SK-N-SH (cell line): ENCODE measurements at regions not wholly inside any gene's neighbourhood (a gene's known extent, or its start where the extent isn't known, plus 50 kb on each side); places are given as distances from the start of the nearest gene placed in this dataset.

ENCODE experiments used
- CTCF ChIA-PET: fragments of 300-600, 350-600 bp; formaldehyde crosslinking; extraction: SDS; loops from one replicate; lab custom pipeline; 2021; lab: Yijun Ruan, JAX
- POLR2A ChIA-PET: fragments of 350-600 bp; sonication (Branson Sonifier 250); formaldehyde crosslinking; extraction: SDS; loops from one replicate; lab custom pipeline; 2020; ENCODE audit warnings: antibody characterized with exemption, inconsistent platforms; lab: Yijun Ruan, JAX
- DNase-seq: peaks from one replicate; pipeline ENCODE4 v3.0.0; 2012
- H2AFZ ChIP-seq: fragments of 200-600 bp; sonication (generic); 2 replicates; pipeline ENCODE4 v1.8.1; 2016; ENCODE audit warnings: antibody characterized with exemption, mild to moderate bottlenecking, low read depth
- H3F3A ChIP-seq: fragments of 200-600 bp; sonication (generic); replicated peaks from 2 replicates; pipeline ENCODE3; 2016; ENCODE audit warnings: antibody characterized with exemption, mild to moderate bottlenecking; ENCODE audit not compliant: insufficient read depth
- H3K27ac ChIP-seq, 2 experiments: fragments of 200-500 bp in 1 of 2; fragments of 200-600 bp in 1 of 2; sonication (Bioruptor generic) in 1 of 2; sonication (generic), shearing (Covaris generic) in 1 of 2; 2 replicates each; pipeline versions ENCODE4 v1.5.1 to v1.6.1; 2014 to 2016; ENCODE audit warnings: low read depth in 2 of 2, inconsistent platforms in 1 of 2, low read length in 1 of 2, mild to moderate bottlenecking in 1 of 2, mixed read lengths in 1 of 2
- H3K27me3 ChIP-seq: fragments of 200-600 bp; sonication (generic), shearing (Covaris generic); 2 replicates; pipeline ENCODE4 v1.6.1; 2016; ENCODE audit warnings: mixed run types; ENCODE audit not compliant: insufficient read depth
- H3K36me3 ChIP-seq, 2 experiments: fragments of 200-500 bp in 1 of 2; fragments of 200-600 bp in 1 of 2; sonication (Bioruptor generic) in 1 of 2; sonication (generic) in 1 of 2; replicated peaks in 1 of 2; 2 replicates each; pipeline versions ENCODE3 to v1.5.1; 2014 to 2016; ENCODE audit warnings: low read length in 1 of 2, mild to moderate bottlenecking in 1 of 2; ENCODE audit not compliant: insufficient read depth in 2 of 2, control insufficient read depth in 1 of 2
- H3K4me1 ChIP-seq, 2 experiments: fragments of 200-500 bp in 1 of 2; fragments of 200-600 bp in 1 of 2; sonication (Bioruptor generic) in 1 of 2; sonication (generic), shearing (Covaris generic) in 1 of 2; 2 replicates each; pipeline versions ENCODE4 v1.5.1 to v1.6.1; 2014 to 2016; ENCODE audit warnings: low read depth in 1 of 2, low read length in 1 of 2, mixed run types in 1 of 2; ENCODE audit not compliant: insufficient read depth in 2 of 2, control insufficient read depth in 1 of 2
- H3K4me2 ChIP-seq: fragments of 200-600 bp; sonication (generic), shearing (Covaris generic); 2 replicates; pipeline ENCODE4 v1.6.1; 2017; ENCODE audit warnings: mixed run types
- H3K4me3 ChIP-seq, 2 experiments: fragments of 200-500 bp in 1 of 2; fragments of 200-600 bp in 1 of 2; sonication (Bioruptor generic) in 1 of 2; sonication (generic), shearing (Covaris generic) in 1 of 2; 2 replicates each; pipeline versions ENCODE4 v1.5.1 to v1.8.1; 2014 to 2016; ENCODE audit warnings: low read depth in 2 of 2, inconsistent platforms in 1 of 2, low read length in 1 of 2, mild to moderate bottlenecking in 1 of 2, mixed read lengths in 1 of 2, moderate library complexity in 1 of 2
- H3K79me2 ChIP-seq: fragments of 200-600 bp; sonication (generic); 2 replicates; pipeline ENCODE4 v1.8.1; 2017; ENCODE audit warnings: mild to moderate bottlenecking; ENCODE audit not compliant: insufficient read depth
- H3K9ac ChIP-seq: fragments of 200-600 bp; sonication (generic); 2 replicates; pipeline ENCODE4 v1.6.1; 2017; ENCODE audit warnings: mixed run types
- H3K9me2 ChIP-seq: fragments of 200-600 bp; sonication (generic); 2 replicates; pipeline ENCODE4 v1.6.1; 2017; ENCODE audit warnings: mixed run types
- H3K9me3 ChIP-seq: fragments of 200-600 bp; sonication (generic); 2 replicates; pipeline ENCODE4 v1.6.1; 2017; ENCODE audit warnings: mixed run types, mild to moderate bottlenecking, moderate library complexity
- H4K20me1 ChIP-seq: fragments of 200-600 bp; sonication (generic); 2 replicates; pipeline ENCODE4 v1.6.1; 2017; ENCODE audit warnings: mild to moderate bottlenecking, mixed run types; ENCODE audit not compliant: insufficient read depth
- ELF1 ChIP-seq: IDR thresholded peaks from 2 replicates; pipeline ENCODE4 v1.4.0; 2012
- EZH2phosphoT487 ChIP-seq: fragments of 200-600 bp; sonication (generic); IDR thresholded peaks from 2 replicates; pipeline ENCODE4 v1.6.1; 2017; ENCODE audit warnings: low read depth, mixed run types, mild to moderate bottlenecking, antibody characterized with exemption, moderate library complexity, borderline replicate concordance
- FOSL2 ChIP-seq: IDR thresholded peaks from 2 replicates; pipeline ENCODE4 v1.4.0; 2012; ENCODE audit warnings: low read depth, mild to moderate bottlenecking, moderate library complexity, borderline replicate concordance
- FOXJ3 ChIP-seq: sonication (generic); formaldehyde crosslinking; IDR thresholded peaks from 2 replicates; pipeline ENCODE4 v1.5.1; 2020; ENCODE audit warnings: mild to moderate bottlenecking, missing genetic modification reagents
- GABPA ChIP-seq: IDR thresholded peaks from 2 replicates; pipeline ENCODE4 v1.4.0; 2012; ENCODE audit warnings: low read depth, mild to moderate bottlenecking
- MEF2A ChIP-seq: IDR thresholded peaks from 2 replicates; pipeline ENCODE4 v1.4.0; 2012; ENCODE audit warnings: low read depth, borderline replicate concordance
- MXI1 ChIP-seq: IDR thresholded peaks from 2 replicates; pipeline ENCODE4 v1.6.1; 2012; ENCODE audit warnings: mild to moderate bottlenecking, low read depth, low read length, improper control_type of control experiment
- NFIC ChIP-seq: IDR thresholded peaks from 2 replicates; pipeline ENCODE4 v1.4.0; 2012; ENCODE audit warnings: borderline replicate concordance
- NRF1 ChIP-seq: IDR thresholded peaks from 2 replicates; pipeline ENCODE4 v1.6.1; 2012; ENCODE audit warnings: low read depth, mild to moderate bottlenecking, low read length
- POLR2AphosphoS5 ChIP-seq: IDR thresholded peaks from 2 replicates; pipeline ENCODE4 v1.6.1; 2012; ENCODE audit warnings: low read depth, low read length
- RCOR1 ChIP-seq: fragments of 150-350 bp; IDR thresholded peaks from 2 replicates; pipeline ENCODE4 v1.6.1; 2017; ENCODE audit warnings: antibody characterized with exemption, low read length
- SIN3A ChIP-seq: IDR thresholded peaks from 2 replicates; pipeline ENCODE4 v1.6.1; 2012; ENCODE audit warnings: low read depth, mild to moderate bottlenecking, low read length, moderate library complexity, borderline replicate concordance
- TAF1 ChIP-seq: IDR thresholded peaks from 2 replicates; pipeline ENCODE4 v1.6.1; 2012; ENCODE audit warnings: low read depth, mild to moderate bottlenecking, low read length, moderate library complexity, borderline replicate concordance
- TCF12 ChIP-seq: IDR thresholded peaks from 2 replicates; pipeline ENCODE4 v1.4.0; 2012
- YY1 ChIP-seq: IDR thresholded peaks from 2 replicates; pipeline ENCODE4 v1.4.0; 2012; ENCODE audit warnings: low read depth, mild to moderate bottlenecking
- WGBS: methylation state at CpG from one replicate; pipeline ENCODE4 v1.1.6; 2017; ENCODE audit warnings: low lambda C conversion rate; 5-methylcytosine and 5-hydroxymethylcytosine counted together
- TF ChIP-seq, protein P1 (sequence below): IDR thresholded peaks from 2 replicates; pipeline ENCODE4 v1.4.0; 2012; ENCODE audit warnings: low read depth
- TF ChIP-seq, protein P2 (sequence below): fragments of 200-600 bp; sonication (generic); IDR thresholded peaks from 2 replicates; pipeline ENCODE4 v1.6.1; 2017; ENCODE audit warnings: antibody characterized with exemption, mild to moderate bottlenecking, moderate library complexity
- TF ChIP-seq, protein P3 (sequence below): IDR thresholded peaks from 2 replicates; pipeline ENCODE4; 2012
- TF ChIP-seq, protein P4 (sequence below): IDR thresholded peaks from 2 replicates; pipeline ENCODE4 v1.4.0; 2012; ENCODE audit warnings: low read depth, borderline replicate concordance
- TF ChIP-seq, protein P5 (sequence below): fragments of 150-350 bp; IDR thresholded peaks from 2 replicates; pipeline ENCODE4 v1.6.1; 2016; ENCODE audit warnings: mild to moderate bottlenecking, low read depth, low read length

DNA sequence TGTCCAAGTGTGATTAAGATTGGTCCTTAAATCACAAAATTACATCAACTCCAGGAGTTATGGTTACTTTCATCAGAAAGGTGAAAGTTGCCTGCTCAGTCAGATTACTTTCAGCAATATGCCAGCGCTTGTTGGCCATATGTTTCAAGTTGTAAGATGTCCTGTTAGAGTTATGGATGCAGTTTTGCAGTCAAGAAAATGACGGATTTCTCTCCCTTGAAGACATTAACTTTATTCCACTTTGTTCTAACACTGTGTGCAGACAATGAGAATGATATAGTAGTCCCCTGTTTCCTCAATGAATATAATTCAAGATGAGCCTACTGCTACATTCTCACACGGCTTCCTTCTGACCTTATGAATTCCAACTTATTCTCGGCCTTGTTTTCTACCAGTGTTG, 295.0 kb upstream of the ADGRL3 start:
- 42% methylated on average over 4 of the region's 4 CpGs for WGBS
- Histone ChIP-seq H3K27ac (no peak overlapping the region), H3K4me3 (no peak overlapping the region), H3K9ac (no peak overlapping the region), H3K79me2 (no peaks in the 10 kb centered on the region), H2AFZ (no peak overlapping the region), H3K9me2 (no peaks in the 10 kb centered on the region), H3K4me1 (no peaks in the 10 kb centered on the region), H3K36me3 (no peaks in the 10 kb centered on the region), H4K20me1 (no peaks in the 10 kb centered on the region), H3K9me3 (no peaks in the 10 kb centered on the region), H3K27me3 (no peaks in the 10 kb centered on the region), H3F3A (no peaks in the 10 kb centered on the region), H3K4me2 (no peak overlapping the region)
- TF ChIP-seq EZH2phosphoT487 = no peak
- TF ChIP-seq, protein P1, sequence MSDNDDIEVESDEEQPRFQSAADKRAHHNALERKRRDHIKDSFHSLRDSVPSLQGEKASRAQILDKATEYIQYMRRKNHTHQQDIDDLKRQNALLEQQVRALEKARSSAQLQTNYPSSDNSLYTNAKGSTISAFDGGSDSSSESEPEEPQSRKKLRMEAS = no peak
- TF ChIP-seq, protein P2, sequence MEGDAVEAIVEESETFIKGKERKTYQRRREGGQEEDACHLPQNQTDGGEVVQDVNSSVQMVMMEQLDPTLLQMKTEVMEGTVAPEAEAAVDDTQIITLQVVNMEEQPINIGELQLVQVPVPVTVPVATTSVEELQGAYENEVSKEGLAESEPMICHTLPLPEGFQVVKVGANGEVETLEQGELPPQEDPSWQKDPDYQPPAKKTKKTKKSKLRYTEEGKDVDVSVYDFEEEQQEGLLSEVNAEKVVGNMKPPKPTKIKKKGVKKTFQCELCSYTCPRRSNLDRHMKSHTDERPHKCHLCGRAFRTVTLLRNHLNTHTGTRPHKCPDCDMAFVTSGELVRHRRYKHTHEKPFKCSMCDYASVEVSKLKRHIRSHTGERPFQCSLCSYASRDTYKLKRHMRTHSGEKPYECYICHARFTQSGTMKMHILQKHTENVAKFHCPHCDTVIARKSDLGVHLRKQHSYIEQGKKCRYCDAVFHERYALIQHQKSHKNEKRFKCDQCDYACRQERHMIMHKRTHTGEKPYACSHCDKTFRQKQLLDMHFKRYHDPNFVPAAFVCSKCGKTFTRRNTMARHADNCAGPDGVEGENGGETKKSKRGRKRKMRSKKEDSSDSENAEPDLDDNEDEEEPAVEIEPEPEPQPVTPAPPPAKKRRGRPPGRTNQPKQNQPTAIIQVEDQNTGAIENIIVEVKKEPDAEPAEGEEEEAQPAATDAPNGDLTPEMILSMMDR = no peak
- no peak for TF ChIP-seq YY1
- TF ChIP-seq MEF2A = no peak
- TF ChIP-seq TCF12 = no peak
- TF ChIP-seq MXI1 = no peak
- no peak for TF ChIP-seq POLR2AphosphoS5
- no peak for TF ChIP-seq SIN3A
- no peak for TF ChIP-seq RCOR1
- ChIA-PET POLR2A (no interaction called here), CTCF (no interaction called here)
- DNase-seq = no peak

DNA sequence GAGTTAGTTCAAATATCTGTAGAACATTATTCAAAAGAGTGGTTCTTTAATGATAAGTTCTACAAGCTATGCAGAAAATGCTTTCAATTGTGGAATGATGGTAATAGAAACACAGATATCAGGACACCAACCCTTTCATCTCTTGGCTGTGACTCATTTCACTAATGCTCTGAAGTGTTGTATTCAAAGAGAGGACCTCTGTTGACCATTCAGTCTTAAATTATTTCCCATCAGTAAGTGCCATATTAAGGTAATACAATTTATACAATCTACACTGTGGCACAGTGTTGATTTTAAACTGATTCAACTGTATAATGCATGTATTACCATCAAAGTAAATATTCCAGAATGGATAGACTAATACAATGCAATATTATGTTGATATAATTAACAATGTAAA, 289.0 kb upstream of the ADGRL3 start:
- Histone ChIP-seq H3K9me2 (no peaks in the 10 kb centered on the region), H3K4me2 (no peak overlapping the region), H3K27me3 (no peaks in the 10 kb centered on the region), H3F3A (no peaks in the 10 kb centered on the region), H3K9me3 (no peaks in the 10 kb centered on the region), H3K9ac (no peak overlapping the region), H2AFZ (no peak overlapping the region), H3K36me3 (no peaks in the 10 kb centered on the region), H3K27ac (no peak overlapping the region), H3K4me3 (no peak overlapping the region), H4K20me1 (no peaks in the 10 kb centered on the region), H3K79me2 (no peaks in the 10 kb centered on the region), H3K4me1 (no peaks in the 10 kb centered on the region; a peak in 1 of 4 replicates)
- CTCF ChIA-PET = no interaction called here
- POLR2A ChIA-PET = no interaction called here
- DNase-seq = no peak
- TF ChIP-seq ELF1 (no peak), TAF1 (no peak), NRF1 (no peak), POLR2AphosphoS5 (no peak), RCOR1 (no peak), FOSL2 (no peak), NFIC (no peak), GABPA (no peak), FOXJ3 (CRISPR knock-in tag) (no peak)
- TF ChIP-seq, protein P3, sequence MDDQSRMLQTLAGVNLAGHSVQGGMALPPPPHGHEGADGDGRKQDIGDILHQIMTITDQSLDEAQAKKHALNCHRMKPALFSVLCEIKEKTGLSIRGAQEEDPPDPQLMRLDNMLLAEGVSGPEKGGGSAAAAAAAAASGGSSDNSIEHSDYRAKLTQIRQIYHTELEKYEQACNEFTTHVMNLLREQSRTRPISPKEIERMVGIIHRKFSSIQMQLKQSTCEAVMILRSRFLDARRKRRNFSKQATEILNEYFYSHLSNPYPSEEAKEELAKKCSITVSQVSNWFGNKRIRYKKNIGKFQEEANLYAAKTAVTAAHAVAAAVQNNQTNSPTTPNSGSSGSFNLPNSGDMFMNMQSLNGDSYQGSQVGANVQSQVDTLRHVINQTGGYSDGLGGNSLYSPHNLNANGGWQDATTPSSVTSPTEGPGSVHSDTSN = no peak
- TF ChIP-seq, protein P2 = no peak
- TF ChIP-seq, protein P1 = no peak
- TF ChIP-seq, protein P4, sequence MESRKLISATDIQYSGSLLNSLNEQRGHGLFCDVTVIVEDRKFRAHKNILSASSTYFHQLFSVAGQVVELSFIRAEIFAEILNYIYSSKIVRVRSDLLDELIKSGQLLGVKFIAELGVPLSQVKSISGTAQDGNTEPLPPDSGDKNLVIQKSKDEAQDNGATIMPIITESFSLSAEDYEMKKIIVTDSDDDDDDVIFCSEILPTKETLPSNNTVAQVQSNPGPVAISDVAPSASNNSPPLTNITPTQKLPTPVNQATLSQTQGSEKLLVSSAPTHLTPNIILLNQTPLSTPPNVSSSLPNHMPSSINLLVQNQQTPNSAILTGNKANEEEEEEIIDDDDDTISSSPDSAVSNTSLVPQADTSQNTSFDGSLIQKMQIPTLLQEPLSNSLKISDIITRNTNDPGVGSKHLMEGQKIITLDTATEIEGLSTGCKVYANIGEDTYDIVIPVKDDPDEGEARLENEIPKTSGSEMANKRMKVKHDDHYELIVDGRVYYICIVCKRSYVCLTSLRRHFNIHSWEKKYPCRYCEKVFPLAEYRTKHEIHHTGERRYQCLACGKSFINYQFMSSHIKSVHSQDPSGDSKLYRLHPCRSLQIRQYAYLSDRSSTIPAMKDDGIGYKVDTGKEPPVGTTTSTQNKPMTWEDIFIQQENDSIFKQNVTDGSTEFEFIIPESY = no peak
- TF ChIP-seq, protein P5, sequence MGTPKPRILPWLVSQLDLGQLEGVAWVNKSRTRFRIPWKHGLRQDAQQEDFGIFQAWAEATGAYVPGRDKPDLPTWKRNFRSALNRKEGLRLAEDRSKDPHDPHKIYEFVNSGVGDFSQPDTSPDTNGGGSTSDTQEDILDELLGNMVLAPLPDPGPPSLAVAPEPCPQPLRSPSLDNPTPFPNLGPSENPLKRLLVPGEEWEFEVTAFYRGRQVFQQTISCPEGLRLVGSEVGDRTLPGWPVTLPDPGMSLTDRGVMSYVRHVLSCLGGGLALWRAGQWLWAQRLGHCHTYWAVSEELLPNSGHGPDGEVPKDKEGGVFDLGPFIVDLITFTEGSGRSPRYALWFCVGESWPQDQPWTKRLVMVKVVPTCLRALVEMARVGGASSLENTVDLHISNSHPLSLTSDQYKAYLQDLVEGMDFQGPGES = no peak
